Mammary epithelial cell (primary cell): ENCODE measurements at regions not wholly inside any gene's neighbourhood (a gene's known extent, or its start where the extent isn't known, plus 50 kb on each side); places are given as distances from the start of the nearest gene placed in this dataset.

Experiments
- EZH2 ChIP-seq: IDR thresholded peaks from 2 replicates; pipeline ENCODE4 v1.6.1; 2012; ENCODE audit warnings: low read length, inconsistent platforms, borderline replicate concordance
- TF ChIP-seq, protein P1 (sequence below), 2 donors: IDR thresholded peaks in 1 of 2; conservative IDR thresholded peaks in 1 of 2; 2 replicates each; pipeline ENCODE4 v1.5.1; 2011 to 2012; ENCODE audit warnings: inconsistent platforms in 2 of 2, low read length in 2 of 2, mild to moderate bottlenecking in 2 of 2, control low read depth in 1 of 2, low read depth in 1 of 2; ENCODE audit not compliant: insufficient read depth in 1 of 2; ENCODE audit errors: extremely low read depth in 1 of 2

- no peak for TF ChIP-seq EZH2
- TF ChIP-seq, protein P1, sequence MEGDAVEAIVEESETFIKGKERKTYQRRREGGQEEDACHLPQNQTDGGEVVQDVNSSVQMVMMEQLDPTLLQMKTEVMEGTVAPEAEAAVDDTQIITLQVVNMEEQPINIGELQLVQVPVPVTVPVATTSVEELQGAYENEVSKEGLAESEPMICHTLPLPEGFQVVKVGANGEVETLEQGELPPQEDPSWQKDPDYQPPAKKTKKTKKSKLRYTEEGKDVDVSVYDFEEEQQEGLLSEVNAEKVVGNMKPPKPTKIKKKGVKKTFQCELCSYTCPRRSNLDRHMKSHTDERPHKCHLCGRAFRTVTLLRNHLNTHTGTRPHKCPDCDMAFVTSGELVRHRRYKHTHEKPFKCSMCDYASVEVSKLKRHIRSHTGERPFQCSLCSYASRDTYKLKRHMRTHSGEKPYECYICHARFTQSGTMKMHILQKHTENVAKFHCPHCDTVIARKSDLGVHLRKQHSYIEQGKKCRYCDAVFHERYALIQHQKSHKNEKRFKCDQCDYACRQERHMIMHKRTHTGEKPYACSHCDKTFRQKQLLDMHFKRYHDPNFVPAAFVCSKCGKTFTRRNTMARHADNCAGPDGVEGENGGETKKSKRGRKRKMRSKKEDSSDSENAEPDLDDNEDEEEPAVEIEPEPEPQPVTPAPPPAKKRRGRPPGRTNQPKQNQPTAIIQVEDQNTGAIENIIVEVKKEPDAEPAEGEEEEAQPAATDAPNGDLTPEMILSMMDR (conservative IDR thresholded peaks at IDR 0.05 in 1 of 2, IDR thresholded peaks at IDR 0.05 in 1 of 2; ENCODE audit: extremely low read depth in 1 of 2, insufficient read depth in 1 of 2, low read depth in 1 of 2, low read length in 2 of 2): no peak
Measured at GRCh38 chr7:19439517-19439916, 269.3 kb downstream of the POLR1F start.
